GM06990 (cell line): ENCODE measurements at regions not wholly inside any gene's neighbourhood (a gene's known extent, or its start where the extent isn't known, plus 50 kb on each side); places are given as distances from the start of the nearest gene placed in this dataset.

ENCODE experiments used
- DNase-seq: peaks from one replicate; pipeline ENCODE4 v3.0.0-alpha.2; 2011; ENCODE audit not compliant: insufficient read length; ENCODE audit errors: extremely low read depth
- H3K27me3 ChIP-seq: replicated peaks from 2 replicates; pipeline ENCODE4 v1.6.0; 2011; ENCODE audit warnings: low read length; ENCODE audit not compliant: control insufficient read depth, insufficient read depth
- H3K36me3 ChIP-seq: 2 replicates; pipeline ENCODE4 v1.5.1; 2011; ENCODE audit warnings: low read length; ENCODE audit not compliant: control insufficient read depth, insufficient read depth
- H3K4me3 ChIP-seq: replicated peaks from 2 replicates; pipeline ENCODE4 v1.5.1; 2011; ENCODE audit warnings: low read depth, mild to moderate bottlenecking, control low read depth, low read length
- CTCF ChIP-seq: IDR thresholded peaks from 2 replicates; pipeline ENCODE4 v1.5.1; 2011; ENCODE audit warnings: low read length, control low read depth, mild to moderate bottlenecking, inconsistent platforms; ENCODE audit not compliant: insufficient read depth, poor library complexity, severe bottlenecking

GRCh38 chr9:8036914-8037524, 237.4 kb upstream of the DMAC1 start:
- no peak for DNase-seq
- Histone ChIP-seq H3K27me3 (no peaks in the 10 kb centered on the region), H3K4me3 (no peak overlapping the region), H3K36me3 (no peaks in the 10 kb centered on the region)
- no peak for TF ChIP-seq CTCF

GRCh38 chr9:8033794-8034193, 234.2 kb upstream of the DMAC1 start:
- H3K27me3 ChIP-seq, result no peaks in the 10 kb centered on the region
- TF ChIP-seq CTCF, result no peak
- no peak overlapping the region for H3K4me3 ChIP-seq
- H3K36me3 ChIP-seq, result no peaks in the 10 kb centered on the region
- no peak for DNase-seq

- DNase-seq, result no peak
- no peak for TF ChIP-seq CTCF
- H3K4me3 ChIP-seq, result no peak overlapping the region
- H3K27me3 ChIP-seq, result no peaks in the 10 kb centered on the region
- no peaks in the 10 kb centered on the region for H3K36me3 ChIP-seq
These were observed 230.5 kb upstream of the DMAC1 start for GRCh38 chr9:8030095-8030494.

- DNase-seq, result no peak
- H3K4me3 ChIP-seq, result no peak overlapping the region
- H3K27me3 ChIP-seq, result no peaks in the 10 kb centered on the region
- TF ChIP-seq CTCF, result no peak
- no peaks in the 10 kb centered on the region for H3K36me3 ChIP-seq
These were observed 227.8 kb upstream of the DMAC1 start for GRCh38 chr9:8027351-8027750.

GRCh38 chr9:8025551-8025950, 226.0 kb upstream of the DMAC1 start:
- H3K27me3 ChIP-seq, result no peaks in the 10 kb centered on the region
- TF ChIP-seq CTCF, result no peak
- DNase-seq, result no peak
- H3K36me3 ChIP-seq, result no peaks in the 10 kb centered on the region
- H3K4me3 ChIP-seq, result no peak overlapping the region

GRCh38 chr9:8020186-8020585, 220.6 kb upstream of the DMAC1 start:
- no peak for TF ChIP-seq CTCF
- Histone ChIP-seq H3K27me3 (no peaks in the 10 kb centered on the region), H3K36me3 (no peaks in the 10 kb centered on the region), H3K4me3 (no peak overlapping the region)
- DNase-seq, result no peak
